HepG2 (cell line): ENCODE measurements at regions not wholly inside any gene's neighbourhood (a gene's known extent, or its start where the extent isn't known, plus 50 kb on each side); places are given as distances from the start of the nearest gene placed in this dataset.

ENCODE experiments used
- ASH2L ChIP-seq: fragments of 300-600, 200-600 bp; sonication (generic); IDR thresholded peaks from 2 replicates; pipeline ENCODE4 v1.7.0; 2017; ENCODE audit warnings: low read depth, mild to moderate bottlenecking, moderate library complexity, mixed read lengths, low read length; ENCODE audit not compliant: insufficient read length
- FOXA1 ChIP-seq, 2 experiments: fragments of 450-650 bp in 1 of 2; sonication (generic) in 1 of 2; formaldehyde crosslinking in 1 of 2; IDR thresholded peaks; 2 replicates each; pipeline versions ENCODE4 v1.4.0 to v1.6.1; 2016 to 2020; ENCODE audit warnings: missing genetic modification reagents in 1 of 2
- RAD21 ChIP-seq: fragments of 450-650 bp; formaldehyde crosslinking; IDR thresholded peaks from 2 replicates; pipeline ENCODE4 v1.5.0; 2020; ENCODE audit warnings: mild to moderate bottlenecking
- ZBTB8A ChIP-seq: sonication (generic); formaldehyde crosslinking; IDR thresholded peaks from 2 replicates; pipeline ENCODE4 v1.4.0; 2020; ENCODE audit warnings: mild to moderate bottlenecking, low read depth, missing genetic modification reagents, borderline replicate concordance
- ZNF333 ChIP-seq: sonication (generic); formaldehyde crosslinking; IDR thresholded peaks from 2 replicates; pipeline ENCODE4 v1.4.0; 2020; ENCODE audit warnings: mild to moderate bottlenecking, missing genetic modification reagents, borderline replicate concordance
- ZNF441 ChIP-seq: sonication (generic); formaldehyde crosslinking; IDR thresholded peaks from 2 replicates; pipeline ENCODE4 v1.7.0; 2021; ENCODE audit warnings: missing genetic modification reagents, borderline replicate concordance
- TF ChIP-seq, protein P1 (sequence below), 2 experiments: sonication (generic) in 1 of 2; formaldehyde crosslinking in 1 of 2; IDR thresholded peaks; 2 replicates each; pipeline versions ENCODE4 v1.6.1 to v1.9.0; 2014 to 2022; ENCODE audit warnings: antibody characterized with exemption in 1 of 2, borderline replicate concordance in 1 of 2, inconsistent platforms in 1 of 2, low read depth in 1 of 2, missing genetic modification reagents in 1 of 2
- TF ChIP-seq, protein P2 (sequence below), 2 experiments: fragments of 450-650 bp in 1 of 2; sonication (generic) in 1 of 2; formaldehyde crosslinking in 1 of 2; IDR thresholded peaks; 2 replicates each; pipeline versions ENCODE4 v1.6.1 to v1.8.0; 2016 to 2022; ENCODE audit warnings: antibody characterized with exemption in 1 of 2, mild to moderate bottlenecking in 1 of 2, missing genetic modification reagents in 1 of 2

DNA sequence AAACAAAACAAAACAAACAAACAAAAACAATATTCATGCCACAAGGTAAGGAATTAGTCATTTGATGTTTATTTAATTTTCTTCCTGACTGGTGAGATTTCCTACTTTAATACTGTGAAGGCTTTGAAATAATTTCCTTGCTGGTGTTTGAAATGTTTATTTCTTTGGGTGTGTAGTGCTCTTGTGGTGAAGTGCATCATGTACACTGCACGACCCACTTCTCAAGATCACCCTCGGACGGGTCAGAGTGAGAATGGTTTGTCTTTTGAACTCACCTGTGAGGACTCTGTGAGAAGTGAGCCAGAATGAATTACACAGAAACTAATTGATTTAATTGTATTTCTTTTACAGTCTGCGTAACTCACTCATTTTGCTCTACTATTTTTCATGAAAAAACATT lies 1211.5 kb downstream of the SORCS1 start (continued):
- TF ChIP-seq, protein P1, sequence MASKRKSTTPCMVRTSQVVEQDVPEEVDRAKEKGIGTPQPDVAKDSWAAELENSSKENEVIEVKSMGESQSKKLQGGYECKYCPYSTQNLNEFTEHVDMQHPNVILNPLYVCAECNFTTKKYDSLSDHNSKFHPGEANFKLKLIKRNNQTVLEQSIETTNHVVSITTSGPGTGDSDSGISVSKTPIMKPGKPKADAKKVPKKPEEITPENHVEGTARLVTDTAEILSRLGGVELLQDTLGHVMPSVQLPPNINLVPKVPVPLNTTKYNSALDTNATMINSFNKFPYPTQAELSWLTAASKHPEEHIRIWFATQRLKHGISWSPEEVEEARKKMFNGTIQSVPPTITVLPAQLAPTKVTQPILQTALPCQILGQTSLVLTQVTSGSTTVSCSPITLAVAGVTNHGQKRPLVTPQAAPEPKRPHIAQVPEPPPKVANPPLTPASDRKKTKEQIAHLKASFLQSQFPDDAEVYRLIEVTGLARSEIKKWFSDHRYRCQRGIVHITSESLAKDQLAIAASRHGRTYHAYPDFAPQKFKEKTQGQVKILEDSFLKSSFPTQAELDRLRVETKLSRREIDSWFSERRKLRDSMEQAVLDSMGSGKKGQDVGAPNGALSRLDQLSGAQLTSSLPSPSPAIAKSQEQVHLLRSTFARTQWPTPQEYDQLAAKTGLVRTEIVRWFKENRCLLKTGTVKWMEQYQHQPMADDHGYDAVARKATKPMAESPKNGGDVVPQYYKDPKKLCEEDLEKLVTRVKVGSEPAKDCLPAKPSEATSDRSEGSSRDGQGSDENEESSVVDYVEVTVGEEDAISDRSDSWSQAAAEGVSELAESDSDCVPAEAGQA (IDR thresholded peaks at IDR 0.05; ENCODE audit: low read depth), result no peak
- TF ChIP-seq, protein P1 (CRISPR knock-in tag; IDR thresholded peaks at IDR 0.05; ENCODE audit: borderline replicate concordance), result no peak
- TF ChIP-seq FOXA1 (IDR thresholded peaks at IDR 0.05) (no peak), FOXA1 (CRISPR knock-in tag; IDR thresholded peaks at IDR 0.05) (no peak), ASH2L (no peak), ZNF441 (no peak), ZNF333 (CRISPR knock-in tag) (no peak), ZBTB8A (no peak), RAD21 (CRISPR knock-in tag) (no peak)
- TF ChIP-seq, protein P2, sequence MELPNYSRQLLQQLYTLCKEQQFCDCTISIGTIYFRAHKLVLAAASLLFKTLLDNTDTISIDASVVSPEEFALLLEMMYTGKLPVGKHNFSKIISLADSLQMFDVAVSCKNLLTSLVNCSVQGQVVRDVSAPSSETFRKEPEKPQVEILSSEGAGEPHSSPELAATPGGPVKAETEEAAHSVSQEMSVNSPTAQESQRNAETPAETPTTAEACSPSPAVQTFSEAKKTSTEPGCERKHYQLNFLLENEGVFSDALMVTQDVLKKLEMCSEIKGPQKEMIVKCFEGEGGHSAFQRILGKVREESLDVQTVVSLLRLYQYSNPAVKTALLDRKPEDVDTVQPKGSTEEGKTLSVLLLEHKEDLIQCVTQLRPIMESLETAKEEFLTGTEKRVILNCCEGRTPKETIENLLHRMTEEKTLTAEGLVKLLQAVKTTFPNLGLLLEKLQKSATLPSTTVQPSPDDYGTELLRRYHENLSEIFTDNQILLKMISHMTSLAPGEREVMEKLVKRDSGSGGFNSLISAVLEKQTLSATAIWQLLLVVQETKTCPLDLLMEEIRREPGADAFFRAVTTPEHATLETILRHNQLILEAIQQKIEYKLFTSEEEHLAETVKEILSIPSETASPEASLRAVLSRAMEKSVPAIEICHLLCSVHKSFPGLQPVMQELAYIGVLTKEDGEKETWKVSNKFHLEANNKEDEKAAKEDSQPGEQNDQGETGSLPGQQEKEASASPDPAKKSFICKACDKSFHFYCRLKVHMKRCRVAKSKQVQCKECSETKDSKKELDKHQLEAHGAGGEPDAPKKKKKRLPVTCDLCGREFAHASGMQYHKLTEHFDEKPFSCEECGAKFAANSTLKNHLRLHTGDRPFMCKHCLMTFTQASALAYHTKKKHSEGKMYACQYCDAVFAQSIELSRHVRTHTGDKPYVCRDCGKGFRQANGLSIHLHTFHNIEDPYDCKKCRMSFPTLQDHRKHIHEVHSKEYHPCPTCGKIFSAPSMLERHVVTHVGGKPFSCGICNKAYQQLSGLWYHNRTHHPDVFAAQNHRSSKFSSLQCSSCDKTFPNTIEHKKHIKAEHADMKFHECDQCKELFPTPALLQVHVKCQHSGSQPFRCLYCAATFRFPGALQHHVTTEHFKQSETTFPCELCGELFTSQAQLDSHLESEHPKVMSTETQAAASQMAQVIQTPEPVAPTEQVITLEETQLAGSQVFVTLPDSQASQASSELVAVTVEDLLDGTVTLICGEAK (IDR thresholded peaks at IDR 0.05), result no peak
- TF ChIP-seq, protein P2 (CRISPR knock-in tag; IDR thresholded peaks at IDR 0.05), result no peak
